Brain microvascular endothelial cell (primary cell): ENCODE measurements at regions not wholly inside any gene's neighbourhood (a gene's known extent, or its start where the extent isn't known, plus 50 kb on each side); places are given as distances from the start of the nearest gene placed in this dataset.

Source experiments
- DNase-seq: peaks from one replicate; pipeline ENCODE4 v3.0.0-alpha.2; 2020
- H3K27ac ChIP-seq: fragments of 250-450 bp; sonication (Bioruptor Pico); 2 replicates; pipeline ENCODE4 v1.5.1; 2020; ENCODE audit warnings: mild to moderate bottlenecking, moderate library complexity
- H3K27me3 ChIP-seq: fragments of 250-450 bp; sonication (Bioruptor Pico); replicated peaks from 2 replicates; pipeline ENCODE4 v1.5.1; 2020; ENCODE audit warnings: mild to moderate bottlenecking
- H3K36me3 ChIP-seq: fragments of 250-450 bp; sonication (Bioruptor Pico); replicated peaks from 2 replicates; pipeline ENCODE4 v1.5.1; 2020; ENCODE audit warnings: mild to moderate bottlenecking
- H3K4me3 ChIP-seq: 2 replicates; pipeline ENCODE4 v1.5.1; 2011; ENCODE audit warnings: low read depth, mild to moderate bottlenecking, control low read depth, low read length, moderate library complexity
- CTCF ChIP-seq: IDR thresholded peaks from 2 replicates; pipeline ENCODE4 v1.5.1; 2011; ENCODE audit warnings: low read depth, mild to moderate bottlenecking, moderate library complexity, low read length, control low read depth, inconsistent platforms; ENCODE audit errors: missing control alignments
- in situ Hi-C: cut with HindIII; loops from 2 replicates; pipeline ENCODE4 v1.10.0; 2017; ENCODE audit warnings: low sequenced_read_pairs, low pct_ligation_motif_present

GRCh38 chr5:73229271-73229670 lies 56.3 kb downstream of the TMEM174 start:
- no peaks in the 10 kb centered on the region for H3K27me3 ChIP-seq
- no peak for TF ChIP-seq CTCF
- no peaks in the 10 kb centered on the region for H3K36me3 ChIP-seq
- H3K4me3 ChIP-seq, result no peak overlapping the region
- in situ Hi-C loops, result no loop called here
- no peak overlapping the region for H3K27ac ChIP-seq
- DNase-seq, result peak; percentile 9

GRCh38 chr5:73228052-73228451 lies 55.1 kb downstream of the TMEM174 start:
- no peak overlapping the region for H3K4me3 ChIP-seq
- no peak for TF ChIP-seq CTCF
- H3K27me3 ChIP-seq, result no peaks in the 10 kb centered on the region
- DNase-seq, result no peak
- in situ Hi-C loops, result no loop called here
- H3K27ac ChIP-seq, result no peak overlapping the region
- H3K36me3 ChIP-seq, result no peaks in the 10 kb centered on the region
